ENCODE measurements at regions not wholly inside any gene's neighbourhood (a gene's known extent, or its start where the extent isn't known, plus 50 kb on each side); places are given as distances from the start of the nearest gene placed in this dataset.

DNA sequence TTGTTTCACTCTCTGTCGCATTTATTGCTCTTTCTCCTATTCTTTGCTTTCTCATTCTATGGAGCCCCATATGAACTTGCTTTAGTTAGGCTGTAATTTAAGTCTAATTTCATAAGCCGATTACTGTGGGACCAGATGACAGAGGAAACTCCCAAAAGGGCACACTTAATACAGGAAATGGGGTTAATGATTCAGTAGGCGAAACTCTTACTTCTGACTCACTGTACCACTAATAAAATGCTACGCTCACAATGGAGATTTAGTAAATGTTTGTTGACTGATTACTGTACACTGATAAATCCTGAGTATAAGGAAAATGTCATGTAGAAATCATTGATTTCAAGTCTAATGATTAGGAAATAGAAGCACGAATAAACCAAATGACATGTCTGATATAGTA is 276.4 kb downstream of the KLF5 start:
- TF ChIP-seq SMAD4 (CRISPR knock-in tag; IDR thresholded peaks at IDR 0.05) (no peak), CBFB (CRISPR knock-in tag; IDR thresholded peaks at IDR 0.05; ENCODE audit: low read depth) (no peak), CREB1 (CRISPR knock-in tag; IDR thresholded peaks at IDR 0.05) (no peak), SP1 (CRISPR knock-in tag; conservative IDR thresholded peaks at IDR 0.05) (no peak)
- TF ChIP-seq, protein P1, sequence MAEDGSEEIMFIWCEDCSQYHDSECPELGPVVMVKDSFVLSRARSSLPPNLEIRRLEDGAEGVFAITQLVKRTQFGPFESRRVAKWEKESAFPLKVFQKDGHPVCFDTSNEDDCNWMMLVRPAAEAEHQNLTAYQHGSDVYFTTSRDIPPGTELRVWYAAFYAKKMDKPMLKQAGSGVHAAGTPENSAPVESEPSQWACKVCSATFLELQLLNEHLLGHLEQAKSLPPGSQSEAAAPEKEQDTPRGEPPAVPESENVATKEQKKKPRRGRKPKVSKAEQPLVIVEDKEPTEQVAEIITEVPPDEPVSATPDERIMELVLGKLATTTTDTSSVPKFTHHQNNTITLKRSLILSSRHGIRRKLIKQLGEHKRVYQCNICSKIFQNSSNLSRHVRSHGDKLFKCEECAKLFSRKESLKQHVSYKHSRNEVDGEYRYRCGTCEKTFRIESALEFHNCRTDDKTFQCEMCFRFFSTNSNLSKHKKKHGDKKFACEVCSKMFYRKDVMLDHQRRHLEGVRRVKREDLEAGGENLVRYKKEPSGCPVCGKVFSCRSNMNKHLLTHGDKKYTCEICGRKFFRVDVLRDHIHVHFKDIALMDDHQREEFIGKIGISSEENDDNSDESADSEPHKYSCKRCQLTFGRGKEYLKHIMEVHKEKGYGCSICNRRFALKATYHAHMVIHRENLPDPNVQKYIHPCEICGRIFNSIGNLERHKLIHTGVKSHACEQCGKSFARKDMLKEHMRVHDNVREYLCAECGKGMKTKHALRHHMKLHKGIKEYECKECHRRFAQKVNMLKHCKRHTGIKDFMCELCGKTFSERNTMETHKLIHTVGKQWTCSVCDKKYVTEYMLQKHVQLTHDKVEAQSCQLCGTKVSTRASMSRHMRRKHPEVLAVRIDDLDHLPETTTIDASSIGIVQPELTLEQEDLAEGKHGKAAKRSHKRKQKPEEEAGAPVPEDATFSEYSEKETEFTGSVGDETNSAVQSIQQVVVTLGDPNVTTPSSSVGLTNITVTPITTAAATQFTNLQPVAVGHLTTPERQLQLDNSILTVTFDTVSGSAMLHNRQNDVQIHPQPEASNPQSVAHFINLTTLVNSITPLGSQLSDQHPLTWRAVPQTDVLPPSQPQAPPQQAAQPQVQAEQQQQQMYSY (CRISPR knock-in tag; IDR thresholded peaks at IDR 0.05): no peak
- TF ChIP-seq, protein P2, sequence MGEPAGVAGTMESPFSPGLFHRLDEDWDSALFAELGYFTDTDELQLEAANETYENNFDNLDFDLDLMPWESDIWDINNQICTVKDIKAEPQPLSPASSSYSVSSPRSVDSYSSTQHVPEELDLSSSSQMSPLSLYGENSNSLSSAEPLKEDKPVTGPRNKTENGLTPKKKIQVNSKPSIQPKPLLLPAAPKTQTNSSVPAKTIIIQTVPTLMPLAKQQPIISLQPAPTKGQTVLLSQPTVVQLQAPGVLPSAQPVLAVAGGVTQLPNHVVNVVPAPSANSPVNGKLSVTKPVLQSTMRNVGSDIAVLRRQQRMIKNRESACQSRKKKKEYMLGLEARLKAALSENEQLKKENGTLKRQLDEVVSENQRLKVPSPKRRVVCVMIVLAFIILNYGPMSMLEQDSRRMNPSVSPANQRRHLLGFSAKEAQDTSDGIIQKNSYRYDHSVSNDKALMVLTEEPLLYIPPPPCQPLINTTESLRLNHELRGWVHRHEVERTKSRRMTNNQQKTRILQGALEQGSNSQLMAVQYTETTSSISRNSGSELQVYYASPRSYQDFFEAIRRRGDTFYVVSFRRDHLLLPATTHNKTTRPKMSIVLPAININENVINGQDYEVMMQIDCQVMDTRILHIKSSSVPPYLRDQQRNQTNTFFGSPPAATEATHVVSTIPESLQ (CRISPR knock-in tag; IDR thresholded peaks at IDR 0.05): no peak
- TF ChIP-seq, protein P3, sequence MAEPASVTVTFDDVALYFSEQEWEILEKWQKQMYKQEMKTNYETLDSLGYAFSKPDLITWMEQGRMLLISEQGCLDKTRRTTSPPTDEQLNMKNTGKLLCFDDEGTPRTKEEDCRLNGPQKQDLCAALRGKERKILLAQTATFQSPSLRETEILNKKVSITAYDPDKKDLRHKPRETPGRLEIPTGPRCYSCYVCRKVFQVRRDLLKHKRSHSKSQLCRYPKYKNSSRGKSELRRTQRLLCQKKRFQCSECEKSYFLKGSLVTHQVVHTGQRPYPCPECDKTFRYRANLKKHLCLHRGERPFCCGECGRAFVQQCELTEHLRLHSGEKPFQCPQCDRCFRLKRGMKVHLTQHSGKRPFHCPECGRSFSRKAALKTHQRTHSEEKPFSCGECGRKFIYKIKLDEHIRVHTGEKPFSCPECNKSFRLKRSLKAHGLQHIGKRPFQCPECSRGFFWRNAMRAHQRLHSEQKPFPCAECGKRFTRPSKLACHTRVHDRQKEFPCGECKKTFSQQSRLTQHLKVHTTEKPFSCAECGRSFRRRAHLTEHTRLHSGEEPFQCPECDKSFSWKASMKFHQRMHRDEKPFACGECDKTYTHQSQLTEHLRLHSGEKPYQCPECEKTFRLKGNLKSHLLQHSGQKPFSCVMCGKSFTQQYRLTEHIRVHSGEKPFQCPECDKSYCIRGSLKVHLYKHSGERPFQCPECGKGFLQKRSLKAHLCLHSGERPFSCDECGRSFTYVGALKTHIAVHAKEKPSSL (CRISPR knock-in tag; conservative IDR thresholded peaks at IDR 0.05): no peak
- ATAC-seq: no peak
- Mint-ChIP-seq H3K27ac (no peak overlapping the region), H3K9me3 (peaks cover 9% of the 10 kb centered on the region), H3K27me3 (ENCODE audit: low read depth) (no peaks in the 10 kb centered on the region), H3K4me1 (no peaks in the 10 kb centered on the region), H3K4me3 (no peak overlapping the region), H3K36me3 (no peaks in the 10 kb centered on the region)
- ChIA-PET POLR2A (no interaction called here), CTCF (no interaction called here)
- DNase-seq (ENCODE audit: low spot score): no peak

DNA sequence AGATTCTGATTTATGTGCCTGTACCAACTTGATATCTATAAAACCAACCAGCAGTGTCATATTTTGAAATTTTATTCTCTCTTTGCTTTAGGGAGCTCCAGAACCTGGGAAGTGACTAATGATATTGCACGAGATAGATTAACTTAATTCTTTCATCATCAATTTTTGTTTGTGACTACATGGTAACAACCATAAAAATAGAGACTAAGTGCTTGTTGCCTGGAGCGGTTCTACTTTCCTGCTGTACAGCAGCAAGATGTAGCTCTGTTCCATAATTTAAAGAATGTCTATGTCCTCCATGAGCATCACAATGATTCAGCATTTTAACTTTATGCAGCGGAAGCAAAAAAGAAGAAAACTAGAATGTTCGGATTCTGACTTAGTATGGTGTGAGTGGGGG is 275.6 kb downstream of the KLF5 start:
- ATAC-seq (no peak), DNase-seq (ENCODE audit: low spot score) (no peak)
- TF ChIP-seq, protein P1 (CRISPR knock-in tag; IDR thresholded peaks at IDR 0.05): no peak
- TF ChIP-seq, protein P4, sequence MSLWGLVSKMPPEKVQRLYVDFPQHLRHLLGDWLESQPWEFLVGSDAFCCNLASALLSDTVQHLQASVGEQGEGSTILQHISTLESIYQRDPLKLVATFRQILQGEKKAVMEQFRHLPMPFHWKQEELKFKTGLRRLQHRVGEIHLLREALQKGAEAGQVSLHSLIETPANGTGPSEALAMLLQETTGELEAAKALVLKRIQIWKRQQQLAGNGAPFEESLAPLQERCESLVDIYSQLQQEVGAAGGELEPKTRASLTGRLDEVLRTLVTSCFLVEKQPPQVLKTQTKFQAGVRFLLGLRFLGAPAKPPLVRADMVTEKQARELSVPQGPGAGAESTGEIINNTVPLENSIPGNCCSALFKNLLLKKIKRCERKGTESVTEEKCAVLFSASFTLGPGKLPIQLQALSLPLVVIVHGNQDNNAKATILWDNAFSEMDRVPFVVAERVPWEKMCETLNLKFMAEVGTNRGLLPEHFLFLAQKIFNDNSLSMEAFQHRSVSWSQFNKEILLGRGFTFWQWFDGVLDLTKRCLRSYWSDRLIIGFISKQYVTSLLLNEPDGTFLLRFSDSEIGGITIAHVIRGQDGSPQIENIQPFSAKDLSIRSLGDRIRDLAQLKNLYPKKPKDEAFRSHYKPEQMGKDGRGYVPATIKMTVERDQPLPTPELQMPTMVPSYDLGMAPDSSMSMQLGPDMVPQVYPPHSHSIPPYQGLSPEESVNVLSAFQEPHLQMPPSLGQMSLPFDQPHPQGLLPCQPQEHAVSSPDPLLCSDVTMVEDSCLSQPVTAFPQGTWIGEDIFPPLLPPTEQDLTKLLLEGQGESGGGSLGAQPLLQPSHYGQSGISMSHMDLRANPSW (CRISPR knock-in tag; conservative IDR thresholded peaks at IDR 0.05; ENCODE audit: low read depth): no peak
- TF ChIP-seq ZNF317 (CRISPR knock-in tag; IDR thresholded peaks at IDR 0.05; ENCODE audit: borderline replicate concordance, low read depth) (no peak), ZNF219 (CRISPR knock-in tag; IDR thresholded peaks at IDR 0.05; ENCODE audit: borderline replicate concordance) (no peak), ZNF263 (CRISPR knock-in tag; IDR thresholded peaks at IDR 0.05; ENCODE audit: low read depth) (no peak), ZNF138 (CRISPR knock-in tag; conservative IDR thresholded peaks at IDR 0.05) (no peak), ZNF396 (CRISPR knock-in tag; IDR thresholded peaks at IDR 0.05; ENCODE audit: borderline replicate concordance) (no peak), SMAD3 (CRISPR knock-in tag; IDR thresholded peaks at IDR 0.05; ENCODE audit: borderline replicate concordance) (no peak), RORB (CRISPR knock-in tag; IDR thresholded peaks at IDR 0.05) (no peak)
- TF ChIP-seq, protein P5, sequence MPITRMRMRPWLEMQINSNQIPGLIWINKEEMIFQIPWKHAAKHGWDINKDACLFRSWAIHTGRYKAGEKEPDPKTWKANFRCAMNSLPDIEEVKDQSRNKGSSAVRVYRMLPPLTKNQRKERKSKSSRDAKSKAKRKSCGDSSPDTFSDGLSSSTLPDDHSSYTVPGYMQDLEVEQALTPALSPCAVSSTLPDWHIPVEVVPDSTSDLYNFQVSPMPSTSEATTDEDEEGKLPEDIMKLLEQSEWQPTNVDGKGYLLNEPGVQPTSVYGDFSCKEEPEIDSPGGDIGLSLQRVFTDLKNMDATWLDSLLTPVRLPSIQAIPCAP (CRISPR knock-in tag; IDR thresholded peaks at IDR 0.05): no peak
- no peaks in the 10 kb centered on the region for H3K27me3 Mint-ChIP-seq (ENCODE audit: low read depth)
- ChIA-PET CTCF (interaction anchor here (0.6 kb wide), 1 partner anchor 456 kb away, joined by 4 read pairs; no protein-coding TSS in a partner anchor), POLR2A (no interaction called here)
- no peaks in the 10 kb centered on the region for H3K36me3 Mint-ChIP-seq
- no peak overlapping the region for H3K4me3 Mint-ChIP-seq
- peaks cover 13% of the 10 kb centered on the region for H3K9me3 Mint-ChIP-seq
- H3K27ac Mint-ChIP-seq: no peak overlapping the region
- H3K4me1 Mint-ChIP-seq: peaks cover under 1% of the 10 kb centered on the region

Measured in WTC11 (cell line).